ENCODE measurements at regions not wholly inside any gene's neighbourhood (a gene's known extent, or its start where the extent isn't known, plus 50 kb on each side); places are given as distances from the start of the nearest gene placed in this dataset.

- Histone ChIP-seq H3K4me3 (no peak overlapping the region), H3K4me2 (no peak overlapping the region), H3K9ac (no peak overlapping the region), H3K9me3 (ENCODE audit: low read depth) (no peaks in the 10 kb centered on the region), H3K27ac (no peak overlapping the region), H4K20me1 (ENCODE audit: low read depth) (no peaks in the 10 kb centered on the region), H3F3A (ENCODE audit: low read depth) (no peaks in the 10 kb centered on the region), H3K36me3 (no peaks in the 10 kb centered on the region), H3K27me3 (no peaks in the 10 kb centered on the region), H2AFZ (replicated peaks) (no peak overlapping the region), H3K4me1 (peaks cover 17% of the 10 kb centered on the region), H3K79me2 (ENCODE audit: low read depth) (no peaks in the 10 kb centered on the region)
- peak overlapping the region; percentile 23 for H3K27ac Mint-ChIP-seq
- DNase-seq (ENCODE audit: low spot score), result no peak
- H3K9me3 Mint-ChIP-seq, result peaks cover 5% of the 10 kb centered on the region
- TF ChIP-seq CTCF (IDR thresholded peaks at IDR 0.05) (no peak), EZH2 (IDR thresholded peaks at IDR 0.05) (no peak), EZH2phosphoT487 (IDR thresholded peaks at IDR 0.05) (no peak)
- H3K36me3 Mint-ChIP-seq, result no peaks in the 10 kb centered on the region
- peaks cover 43% of the 10 kb centered on the region for H3K4me1 Mint-ChIP-seq
- peaks cover 4% of the 10 kb centered on the region for H3K27me3 Mint-ChIP-seq (ENCODE audit: insufficient read depth, low read depth)
- H3K4me3 Mint-ChIP-seq, result no peak overlapping the region
These were observed 68.3 kb downstream of the KCNF1 start for GRCh38 chr2:10980071-10980470.

GRCh38 chr2:10980886-10981425 is 69.2 kb downstream of the KCNF1 start:
- Histone ChIP-seq H3K27me3 (no peaks in the 10 kb centered on the region), H3K36me3 (no peaks in the 10 kb centered on the region)
- TF ChIP-seq EZH2phosphoT487 (IDR thresholded peaks at IDR 0.05), result no peak
- TF ChIP-seq EZH2 (IDR thresholded peaks at IDR 0.05), result no peak
- TF ChIP-seq CTCF (IDR thresholded peaks at IDR 0.05), result no peak

GRCh38 chr2:10981451-10981850 is 69.7 kb downstream of the KCNF1 start:
- H3K9me3 ChIP-seq (ENCODE audit: low read depth), result no peaks in the 10 kb centered on the region
- no peak overlapping the region for H3K27ac ChIP-seq
- peaks cover 17% of the 10 kb centered on the region for H3K4me1 ChIP-seq
- Mint-ChIP-seq H3K36me3 (no peaks in the 10 kb centered on the region), H3K9me3 (no peaks in the 10 kb centered on the region), H3K4me1 (peaks cover 48% of the 10 kb centered on the region), H3K27ac (no peak overlapping the region), H3K4me3 (no peak overlapping the region), H3K27me3 (ENCODE audit: insufficient read depth, low read depth) (peaks cover 2% of the 10 kb centered on the region)
- DNase-seq (ENCODE audit: low spot score), result no peak
- H3K9ac ChIP-seq, result no peak overlapping the region
- H3K4me2 ChIP-seq, result no peak overlapping the region
- H3K79me2 ChIP-seq (ENCODE audit: low read depth), result no peaks in the 10 kb centered on the region
- H2AFZ ChIP-seq (replicated peaks), result no peak overlapping the region
- H3K27me3 ChIP-seq, result no peaks in the 10 kb centered on the region
- H4K20me1 ChIP-seq (ENCODE audit: low read depth), result no peaks in the 10 kb centered on the region
- no peak overlapping the region for H3K4me3 ChIP-seq
- TF ChIP-seq EZH2 (IDR thresholded peaks at IDR 0.05), result no peak
- no peak for TF ChIP-seq CTCF (IDR thresholded peaks at IDR 0.05)
- no peak for TF ChIP-seq EZH2phosphoT487 (IDR thresholded peaks at IDR 0.05)
- H3K36me3 ChIP-seq, result no peaks in the 10 kb centered on the region
- H3F3A ChIP-seq (ENCODE audit: low read depth), result no peaks in the 10 kb centered on the region

More at GRCh38 chr2:10980886-10981425, 69.2 kb downstream of the KCNF1 start:
- no peak overlapping the region for H2AFZ ChIP-seq (replicated peaks)
- no peak overlapping the region for H3K4me2 ChIP-seq
- no peak overlapping the region for H3K27ac ChIP-seq
- no peaks in the 10 kb centered on the region for H3K79me2 ChIP-seq (ENCODE audit: low read depth)
- H3F3A ChIP-seq (ENCODE audit: low read depth), result no peaks in the 10 kb centered on the region
- H3K4me3 ChIP-seq, result no peak overlapping the region
- no peak for DNase-seq (ENCODE audit: low spot score)
- no peaks in the 10 kb centered on the region for H3K9me3 ChIP-seq (ENCODE audit: low read depth)
- Mint-ChIP-seq H3K9me3 (peaks cover under 1% of the 10 kb centered on the region), H3K36me3 (no peaks in the 10 kb centered on the region), H3K27ac (no peak overlapping the region), H3K4me1 (peaks cover 48% of the 10 kb centered on the region), H3K4me3 (no peak overlapping the region), H3K27me3 (ENCODE audit: insufficient read depth, low read depth) (peaks cover 2% of the 10 kb centered on the region)
- peaks cover 17% of the 10 kb centered on the region for H3K4me1 ChIP-seq
- no peaks in the 10 kb centered on the region for H4K20me1 ChIP-seq (ENCODE audit: low read depth)
- no peak overlapping the region for H3K9ac ChIP-seq

All from neural progenitor cell (in vitro differentiated cells).